GM12872 (cell line): ENCODE measurements at regions not wholly inside any gene's neighbourhood (a gene's known extent, or its start where the extent isn't known, plus 50 kb on each side); places are given as distances from the start of the nearest gene placed in this dataset.

Experiments
- CTCF ChIP-seq: IDR thresholded peaks from 3 replicates; pipeline ENCODE4 v1.5.1; 2011; ENCODE audit warnings: low read depth, mild to moderate bottlenecking, low read length, moderate library complexity; ENCODE audit not compliant: insufficient read depth

DNA sequence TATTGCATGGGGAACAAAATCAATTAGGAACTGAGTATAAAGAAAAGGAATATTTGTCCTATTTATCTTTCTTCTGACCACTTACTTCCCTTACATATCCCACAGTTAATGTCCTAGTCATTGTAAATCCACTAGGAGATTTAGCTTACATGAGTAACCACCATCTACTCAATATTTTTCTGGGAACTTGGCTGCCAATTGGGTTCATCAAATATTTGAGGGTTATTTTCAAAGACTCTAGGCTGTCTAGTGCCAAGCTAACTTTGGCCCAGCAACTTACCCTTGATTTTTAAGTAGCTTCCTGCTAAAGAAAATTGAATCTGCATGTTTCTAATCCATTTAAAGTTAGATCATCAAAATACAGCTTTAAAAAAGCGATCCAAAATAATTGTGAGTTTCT lies 362.5 kb upstream of the EPHA3 start:
- TF ChIP-seq CTCF: no peak

DNA sequence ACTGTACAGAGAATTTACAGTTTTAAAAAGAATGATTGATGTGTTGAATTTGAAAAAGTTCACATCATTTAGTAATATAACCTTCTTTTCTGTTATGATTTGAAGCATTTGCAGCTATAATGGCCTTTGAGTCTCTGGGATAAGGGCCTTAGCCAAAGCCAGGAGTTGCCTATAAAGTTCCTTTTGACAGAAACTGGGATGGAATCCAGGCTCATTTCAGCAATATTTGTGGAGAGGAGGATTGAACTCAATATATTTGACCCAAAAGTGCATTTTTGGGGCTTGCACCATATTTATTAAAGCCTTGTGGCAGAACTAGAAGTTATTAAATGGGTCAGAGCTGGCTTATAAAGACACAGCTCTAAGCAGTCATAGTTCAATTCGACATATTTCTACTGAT lies 348.7 kb upstream of the EPHA3 start:
- TF ChIP-seq CTCF: no peak

- TF ChIP-seq CTCF: no peak
Observed at GRCh38 chr3:88767746-88768145, 339.7 kb upstream of the EPHA3 start.

- no peak for TF ChIP-seq CTCF
Observed at GRCh38 chr3:88773766-88774165, 333.7 kb upstream of the EPHA3 start.

DNA sequence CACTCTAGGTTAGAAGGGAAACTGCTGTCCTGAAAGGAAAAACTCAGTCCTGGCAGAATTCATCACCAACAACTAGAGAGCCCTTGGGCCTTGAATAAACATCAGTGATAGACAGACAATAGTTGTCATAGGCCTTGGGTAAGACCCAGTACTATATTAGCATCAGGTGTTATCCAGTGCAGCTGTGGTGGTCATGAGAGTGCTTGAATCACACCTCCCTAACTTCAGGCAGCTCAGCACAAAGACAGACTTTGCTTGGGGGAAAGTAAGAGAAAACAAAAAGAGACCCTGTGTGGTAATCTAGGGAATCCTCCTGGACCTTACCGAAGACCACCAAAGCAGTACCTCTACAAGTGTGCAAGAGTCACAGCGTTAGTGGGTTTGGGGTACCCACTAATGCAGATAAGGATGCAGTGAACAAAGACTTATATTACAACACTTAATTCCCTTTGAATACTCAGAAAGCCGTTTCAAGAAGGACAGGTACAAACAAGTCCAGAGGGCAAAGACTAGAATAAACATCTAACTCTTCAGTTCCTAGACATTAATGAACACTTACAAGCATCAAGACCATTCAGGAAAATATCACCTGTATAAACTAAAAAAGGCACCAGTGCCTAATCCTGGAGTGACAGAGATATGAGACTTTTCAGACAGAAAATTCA lies 332.3 kb upstream of the EPHA3 start:
- TF ChIP-seq CTCF: no peak

- no peak for TF ChIP-seq CTCF
Observed at GRCh38 chr3:88779482-88779881, 327.9 kb upstream of the EPHA3 start.

- no peak for TF ChIP-seq CTCF
Observed at GRCh38 chr3:88784925-88785324, 322.5 kb upstream of the EPHA3 start.
